Esophagus squamous epithelium (tissue), 5 donors: ENCODE measurements at regions not wholly inside any gene's neighbourhood (a gene's known extent, or its start where the extent isn't known, plus 50 kb on each side); places are given as distances from the start of the nearest gene placed in this dataset.

Source experiments
- DNase-seq: peaks from one replicate; lab custom pipeline; 2025; lab: John Stamatoyannopoulos, UW
- H3K27ac ChIP-seq, 4 donors: fragments of 200-600 bp; sonication (generic); one replicate each; pipeline ENCODE4 v1.5.1; 2016 to 2019; ENCODE audit warnings: mild to moderate bottlenecking in 1 of 4
- H3K27me3 ChIP-seq, 4 donors: fragments of 200-600 bp; sonication (generic); 1 replicate in 3 of 4; 2 replicates in 1 of 4; pipeline versions ENCODE4 v1.5.1 to v1.6.0; 2017 to 2021; ENCODE audit warnings: antibody characterized with exemption in 1 of 4
- H3K36me3 ChIP-seq, 3 donors: fragments of 200-600 bp; sonication (generic); one replicate each; pipeline ENCODE4 v1.5.1; 2016 to 2019
- H3K4me1 ChIP-seq, 3 donors: fragments of 200-600 bp; sonication (generic); one replicate each; pipeline ENCODE4 v1.5.1; 2017 to 2019
- H3K4me3 ChIP-seq, 4 donors: fragments of 200-600 bp; sonication (generic); 1 replicate in 3 of 4; 2 replicates in 1 of 4; pipeline ENCODE4 v1.5.1; 2016 to 2019; ENCODE audit warnings: mild to moderate bottlenecking in 2 of 4, moderate library complexity in 1 of 4
- H3K9me3 ChIP-seq, 3 donors: fragments of 200-600 bp; sonication (generic); one replicate each; pipeline ENCODE4 v1.5.1; 2016 to 2019
- POLR2A ChIP-seq, 4 donors: fragments of 450-650 bp; IDR thresholded peaks; one replicate each; pipeline ENCODE4 v1.6.1; 2017; ENCODE audit warnings: antibody characterized with exemption in 4 of 4, mild to moderate bottlenecking in 4 of 4, moderate library complexity in 3 of 4
- WGBS, 2 donors: methylation state at CpG; one replicate each; pipeline ENCODE4 v1.1.5; 2018; 5-methylcytosine and 5-hydroxymethylcytosine counted together
- intact Hi-C: fragments of 100-400 bp; cut with DNase I; formaldehyde crosslinking; loops from one replicate; pipeline ENCODE4 v1.15.0; 2022
- TF ChIP-seq, protein P1 (sequence below), 6 experiments: fragments of 450-650 bp in 4 of 6; fragments of 200-600 bp in 2 of 6; sonication (generic) in 2 of 6; IDR thresholded peaks; one replicate each; pipeline ENCODE4 v1.5.1; 2016 to 2019; ENCODE audit warnings: antibody characterized with exemption in 6 of 6, mild to moderate bottlenecking in 4 of 6, moderate library complexity in 4 of 6
- donor health status: DM: yes; HTN: yes; CAD: no.

DNA sequence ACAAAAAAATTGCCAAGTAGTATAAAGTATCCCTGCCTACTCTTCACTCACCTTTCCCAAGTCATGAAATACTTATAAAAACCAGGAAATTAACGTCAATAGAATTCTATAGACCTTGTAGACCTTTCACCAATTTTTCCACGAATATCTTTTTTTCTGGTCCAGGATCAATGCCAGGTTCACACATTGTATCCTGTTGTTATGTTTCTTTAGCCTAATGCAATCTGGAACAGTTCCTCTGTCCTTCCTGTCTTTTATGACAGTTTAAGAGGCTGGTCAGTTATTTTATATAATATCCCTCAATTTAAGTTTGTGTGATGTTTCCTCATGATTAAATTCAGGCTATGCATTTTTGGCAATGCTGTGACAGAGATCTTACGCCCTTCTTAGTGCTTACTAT, 63.2 kb upstream of the MAGI1 start:
- intact Hi-C loops = no loop called here
- Histone ChIP-seq H3K4me1 (no peaks in the 10 kb centered on the region), H3K4me3 (no peak overlapping the region), H3K36me3 (no peaks in the 10 kb centered on the region), H3K27me3 (no peaks in the 10 kb centered on the region), H3K27ac (no peak overlapping the region), H3K9me3 (no peaks in the 10 kb centered on the region)
- WGBS, 2 donors = 61 to 66% methylated on average over 3 of the region's 3 CpGs
- TF ChIP-seq POLR2A (IDR thresholded peaks at IDR 0.05) = no peak
- TF ChIP-seq, protein P1, sequence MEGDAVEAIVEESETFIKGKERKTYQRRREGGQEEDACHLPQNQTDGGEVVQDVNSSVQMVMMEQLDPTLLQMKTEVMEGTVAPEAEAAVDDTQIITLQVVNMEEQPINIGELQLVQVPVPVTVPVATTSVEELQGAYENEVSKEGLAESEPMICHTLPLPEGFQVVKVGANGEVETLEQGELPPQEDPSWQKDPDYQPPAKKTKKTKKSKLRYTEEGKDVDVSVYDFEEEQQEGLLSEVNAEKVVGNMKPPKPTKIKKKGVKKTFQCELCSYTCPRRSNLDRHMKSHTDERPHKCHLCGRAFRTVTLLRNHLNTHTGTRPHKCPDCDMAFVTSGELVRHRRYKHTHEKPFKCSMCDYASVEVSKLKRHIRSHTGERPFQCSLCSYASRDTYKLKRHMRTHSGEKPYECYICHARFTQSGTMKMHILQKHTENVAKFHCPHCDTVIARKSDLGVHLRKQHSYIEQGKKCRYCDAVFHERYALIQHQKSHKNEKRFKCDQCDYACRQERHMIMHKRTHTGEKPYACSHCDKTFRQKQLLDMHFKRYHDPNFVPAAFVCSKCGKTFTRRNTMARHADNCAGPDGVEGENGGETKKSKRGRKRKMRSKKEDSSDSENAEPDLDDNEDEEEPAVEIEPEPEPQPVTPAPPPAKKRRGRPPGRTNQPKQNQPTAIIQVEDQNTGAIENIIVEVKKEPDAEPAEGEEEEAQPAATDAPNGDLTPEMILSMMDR (IDR thresholded peaks at IDR 0.05) = no peak
- no peak for DNase-seq

DNA sequence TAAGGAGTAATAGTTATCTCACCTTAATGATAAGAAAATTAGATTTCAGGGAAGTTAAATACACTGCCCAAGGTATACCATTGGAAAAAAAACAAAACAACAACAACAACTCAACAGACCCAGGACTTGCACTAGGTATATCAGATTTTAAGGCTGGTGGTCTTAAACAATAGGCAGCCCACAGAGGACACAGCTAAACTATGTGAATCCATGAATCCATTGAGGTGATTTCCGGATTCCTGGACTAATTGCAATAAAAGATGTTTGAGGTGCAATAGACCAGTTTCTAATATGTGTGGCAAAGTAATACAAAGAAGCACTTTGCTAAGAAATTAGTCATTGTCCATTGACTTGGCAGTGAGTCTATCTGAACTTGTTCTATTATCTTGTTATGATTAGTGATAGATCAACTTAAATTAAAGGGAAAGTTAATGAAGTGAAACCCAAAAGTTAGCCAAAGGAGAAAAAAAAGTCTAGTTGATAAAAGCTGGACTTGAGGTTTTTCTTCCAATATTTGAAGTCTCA, 60.9 kb upstream of the MAGI1 start:
- H3K27ac ChIP-seq = no peak overlapping the region
- H3K36me3 ChIP-seq = no peaks in the 10 kb centered on the region
- H3K4me1 ChIP-seq = no peaks in the 10 kb centered on the region
- intact Hi-C loops = no loop called here
- 76 to 79% methylated on average over 1 of the region's 1 CpG for WGBS, 2 donors
- H3K9me3 ChIP-seq = peaks cover 0 to 8% (median 5%) of the 10 kb centered on the region in 3 donors
- H3K4me3 ChIP-seq = no peak overlapping the region
- DNase-seq = no peak
- no peaks in the 10 kb centered on the region for H3K27me3 ChIP-seq
- TF ChIP-seq, protein P1 (IDR thresholded peaks at IDR 0.05) = no peak
- no peak for TF ChIP-seq POLR2A (IDR thresholded peaks at IDR 0.05)

DNA sequence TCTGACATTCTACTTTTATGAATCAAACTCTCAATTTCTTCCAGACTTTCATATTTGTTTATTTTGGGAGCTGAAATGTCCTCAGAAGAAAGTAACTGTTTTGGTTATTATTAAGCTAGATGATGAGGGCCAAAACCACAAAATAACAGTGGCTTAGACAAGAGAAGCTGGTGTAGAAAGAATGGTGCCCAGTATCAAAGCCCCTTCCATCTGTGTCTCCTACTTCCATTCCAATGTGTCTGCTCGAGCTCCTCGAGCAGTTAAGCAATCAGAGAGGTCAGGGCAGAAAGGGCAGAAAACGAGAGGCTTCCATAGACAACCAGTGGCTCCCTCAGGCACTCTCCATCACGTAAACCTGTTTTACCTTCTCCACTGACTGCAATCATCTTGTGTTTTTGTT, 59.7 kb upstream of the MAGI1 start:
- TF ChIP-seq POLR2A (IDR thresholded peaks at IDR 0.05) = no peak
- TF ChIP-seq, protein P1 (IDR thresholded peaks at IDR 0.05) = no peak
- DNase-seq = no peak
- Histone ChIP-seq H3K36me3 (no peaks in the 10 kb centered on the region), H3K27me3 (no peaks in the 10 kb centered on the region), H3K4me1 (no peaks in the 10 kb centered on the region), H3K4me3 (no peak overlapping the region), H3K27ac (no peak overlapping the region), H3K9me3 (peaks cover 0 to 8% (median 5%) of the 10 kb centered on the region in 3 donors)
- 62 to 68% methylated on average over 4 of the region's 4 CpGs for WGBS, 2 donors
- intact Hi-C loops = no loop called here

DNA sequence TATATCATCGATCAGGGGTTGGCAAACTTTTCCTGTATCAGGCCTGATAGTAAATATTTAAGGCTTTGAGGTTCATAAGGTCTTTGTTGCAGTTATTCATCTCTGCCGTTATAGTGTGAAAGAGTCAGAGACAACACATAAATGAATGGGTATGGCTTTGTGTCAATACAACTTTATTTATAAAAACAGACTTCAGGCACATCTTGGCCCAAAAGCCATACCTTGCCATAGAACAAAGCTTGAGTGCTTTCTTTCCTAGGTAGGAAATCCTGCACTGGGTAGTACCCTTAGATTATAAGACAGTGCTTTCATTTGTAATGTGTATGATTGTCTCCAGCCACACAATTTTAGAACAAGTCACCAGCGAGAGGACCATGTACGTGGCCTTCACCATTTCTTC, 58.9 kb upstream of the MAGI1 start:
- WGBS, 2 donors = 77 to 86% methylated on average over 4 of the region's 4 CpGs
- no peak for TF ChIP-seq POLR2A (IDR thresholded peaks at IDR 0.05)
- TF ChIP-seq, protein P1 (IDR thresholded peaks at IDR 0.05) = no peak
- H3K9me3 ChIP-seq = peaks cover 0 to 8% (median 5%) of the 10 kb centered on the region in 3 donors
- intact Hi-C loops = no loop called here
- DNase-seq = no peak
- no peaks in the 10 kb centered on the region for H3K27me3 ChIP-seq
- no peaks in the 10 kb centered on the region for H3K36me3 ChIP-seq
- H3K4me1 ChIP-seq = no peaks in the 10 kb centered on the region
- no peak overlapping the region for H3K4me3 ChIP-seq
- no peak overlapping the region for H3K27ac ChIP-seq

DNA sequence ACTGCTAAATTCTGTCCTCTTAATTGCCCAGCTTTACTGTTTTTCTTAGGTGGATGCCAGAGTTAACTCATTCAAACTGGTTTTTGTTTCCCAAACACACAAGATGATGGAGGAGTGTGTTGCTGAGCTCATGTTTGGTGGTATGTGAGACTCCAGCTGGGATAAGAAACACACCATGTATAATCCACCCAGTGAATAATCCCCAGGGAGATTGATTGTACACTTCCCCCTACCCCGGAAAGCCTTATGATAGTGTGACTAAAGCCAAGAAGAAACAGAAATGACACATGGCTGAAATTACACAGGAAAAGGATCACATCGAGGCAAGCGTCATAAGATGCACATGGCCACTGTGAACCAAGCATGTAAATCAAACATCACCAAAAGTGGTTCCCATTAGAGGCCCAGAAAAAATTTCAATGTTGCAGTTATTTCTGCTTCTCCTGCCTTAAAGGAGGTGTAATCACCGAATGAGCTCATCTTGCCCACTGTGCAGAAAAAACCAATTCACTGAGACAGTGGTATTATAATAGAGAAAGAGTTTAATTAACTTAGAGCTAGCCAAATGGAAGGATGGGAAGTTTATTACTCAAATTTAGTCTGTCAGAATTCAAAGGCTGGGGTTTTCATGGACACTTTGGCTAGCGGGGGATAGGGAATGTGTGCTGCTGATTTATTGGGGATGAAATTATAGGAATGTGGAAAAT, 56.7 kb upstream of the MAGI1 start:
- intact Hi-C loops = no loop called here
- DNase-seq = no peak
- TF ChIP-seq, protein P1 (IDR thresholded peaks at IDR 0.05) = no peak
- no peak for TF ChIP-seq POLR2A (IDR thresholded peaks at IDR 0.05)
- peaks cover 0 to 8% (median 5%) of the 10 kb centered on the region in 3 donors for H3K9me3 ChIP-seq
- no peak overlapping the region for H3K4me3 ChIP-seq
- no peaks in the 10 kb centered on the region for H3K27me3 ChIP-seq
- WGBS, 2 donors = 78 to 95% methylated on average over 5 of the region's 5 CpGs
- H3K36me3 ChIP-seq = no peaks in the 10 kb centered on the region
- H3K27ac ChIP-seq = no peak overlapping the region
- no peaks in the 10 kb centered on the region for H3K4me1 ChIP-seq
